A204.1 (cell line): ENCODE measurements at regions not wholly inside any gene's neighbourhood (a gene's known extent, or its start where the extent isn't known, plus 50 kb on each side); places are given as distances from the start of the nearest gene placed in this dataset.
"Not testable (repeated sequence)": the region's sequence is repeated elsewhere in the genome, so short reads cannot be mapped to it uniquely, and the experiment has no call there.

Source experiments
- FAIRE-seq: peaks from 2 replicates; lab custom pipeline; 2012; peaks lifted over from hg19 to GRCh38; lab: Jason Lieb, UNC

DNA sequence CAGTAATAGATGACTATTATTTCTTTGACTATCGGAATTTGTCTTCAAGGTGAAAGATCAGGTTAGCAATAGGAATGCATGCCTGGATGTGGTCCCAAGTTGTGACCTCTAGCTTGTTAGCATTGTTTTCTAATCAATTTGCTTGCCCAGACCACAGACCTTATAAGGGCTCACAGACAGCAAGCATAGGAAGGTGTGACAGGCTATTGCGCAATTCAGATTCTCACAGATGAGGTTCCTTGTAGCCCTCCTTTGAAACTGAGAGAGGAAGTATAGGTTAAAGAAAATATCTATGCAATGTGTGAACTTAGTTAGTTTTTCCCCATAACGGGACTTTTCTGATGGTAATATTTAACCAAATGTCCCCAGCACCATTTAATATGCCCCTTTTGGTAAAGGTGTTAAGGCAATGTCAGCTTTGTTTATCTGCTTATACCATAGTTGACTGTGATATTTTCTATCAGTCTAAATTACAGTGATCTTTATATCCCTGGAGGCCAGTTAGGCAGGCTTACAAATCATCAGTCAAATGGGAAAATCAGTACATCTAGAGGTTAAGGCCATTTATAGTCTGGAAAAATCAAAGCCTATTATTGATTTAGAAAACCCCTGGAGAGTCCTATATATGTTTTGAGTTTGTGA lies 168.1 kb upstream of the MBNL1 start:
- no peak for FAIRE-seq

DNA sequence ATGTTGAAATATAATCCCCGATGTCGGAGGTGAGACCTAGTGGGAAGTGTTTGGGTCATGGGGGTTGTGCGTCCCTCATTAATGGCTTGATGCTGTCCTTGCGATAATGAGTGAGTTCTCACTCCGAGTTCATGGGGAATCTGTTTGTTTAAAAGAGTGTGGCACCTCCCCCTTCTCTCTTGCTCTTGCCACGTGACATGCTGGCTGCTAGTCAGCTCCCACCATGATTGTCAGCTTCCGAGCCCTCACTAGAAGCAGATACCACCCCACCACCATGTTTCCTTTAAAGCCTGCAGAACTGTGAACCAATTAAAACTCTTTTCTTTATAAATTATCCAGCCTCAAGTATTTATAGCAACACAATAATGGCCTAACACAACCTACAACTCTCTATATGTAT lies 166.3 kb upstream of the MBNL1 start:
- FAIRE-seq = no peak

DNA sequence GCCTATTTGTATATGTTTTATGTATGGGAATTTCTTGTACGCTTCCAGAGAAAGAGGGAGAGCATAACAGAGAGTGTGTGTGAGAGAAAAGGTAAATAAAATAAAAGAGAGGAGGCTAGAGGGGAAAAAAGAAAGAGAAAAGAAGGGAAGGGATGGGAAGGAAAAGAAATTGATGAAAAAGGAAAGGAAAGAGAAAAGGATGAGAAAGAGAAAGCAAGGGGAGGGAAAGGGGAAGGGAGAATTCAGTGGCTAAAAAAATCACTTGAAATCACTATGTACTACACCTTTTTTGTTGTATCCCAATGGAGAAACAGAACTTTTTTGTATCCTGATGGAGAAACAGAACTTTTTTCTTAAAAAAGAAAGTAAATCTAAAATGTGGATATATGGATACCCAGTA lies 165.5 kb upstream of the MBNL1 start:
- no peak for FAIRE-seq

DNA sequence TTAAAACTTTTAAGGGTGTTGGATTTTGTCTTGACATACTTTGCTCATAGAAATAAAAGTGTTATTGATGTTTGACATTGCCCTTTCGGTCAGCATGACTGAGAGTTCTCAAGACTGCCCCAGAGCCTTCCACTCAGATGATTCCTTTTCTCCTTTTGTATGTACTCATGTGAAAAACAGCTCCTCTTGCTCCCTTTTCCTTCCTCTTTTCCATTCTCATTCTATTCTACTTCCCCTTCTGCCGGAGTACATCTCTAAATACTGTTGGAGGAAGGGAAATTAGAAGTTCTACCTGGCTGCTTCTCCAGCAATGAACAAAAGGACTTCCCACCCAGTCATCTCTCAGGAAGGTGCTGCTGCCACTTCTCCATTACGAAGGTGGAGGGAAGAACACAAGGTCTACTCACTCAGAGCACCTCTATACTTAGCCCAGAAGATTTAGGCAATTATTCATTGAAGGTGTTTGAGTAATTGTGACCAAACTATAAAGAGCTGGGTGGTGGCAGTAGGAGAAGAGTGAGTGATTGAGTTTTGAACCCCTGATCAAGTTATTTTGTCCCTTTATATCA lies 163.8 kb upstream of the MBNL1 start:
- no peak for FAIRE-seq

DNA sequence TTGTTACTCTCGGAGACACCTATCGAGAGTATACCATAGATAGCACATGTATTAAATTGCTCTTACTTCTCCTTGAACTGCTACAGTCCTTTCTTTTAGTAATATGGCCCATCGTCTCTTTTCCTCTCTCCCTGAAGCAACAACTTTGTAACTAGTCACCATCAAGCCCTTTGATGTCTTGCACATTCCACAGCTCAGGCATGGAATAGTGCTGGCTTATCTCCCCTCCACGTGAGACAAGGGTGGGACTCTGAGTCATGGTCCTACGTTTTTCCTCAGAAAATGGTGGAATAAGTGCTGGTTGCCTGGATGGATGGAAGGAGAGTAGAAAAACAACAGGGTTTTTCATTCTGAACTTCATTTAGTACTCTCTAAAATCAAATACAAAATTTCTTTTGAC lies 163.3 kb upstream of the MBNL1 start:
- FAIRE-seq = no peak

DNA sequence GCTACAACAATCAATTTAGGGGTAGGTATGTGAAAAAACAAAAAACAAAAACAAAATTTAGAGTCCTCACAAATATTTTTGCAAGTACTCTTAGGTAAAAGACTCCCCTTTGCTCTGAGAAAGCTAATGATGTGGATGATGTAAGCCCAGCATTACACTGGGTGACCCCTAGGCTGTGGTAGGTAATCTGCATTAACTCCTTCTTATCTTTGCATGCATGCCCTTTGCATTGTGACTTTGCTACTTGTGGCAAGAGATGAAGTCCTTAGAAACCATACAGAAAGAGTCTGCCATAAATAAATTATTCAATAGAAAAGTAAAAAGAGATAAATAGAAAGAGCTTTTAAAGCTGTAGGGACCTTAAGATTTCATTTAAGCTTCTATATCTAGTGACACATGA lies 159.7 kb upstream of the MBNL1 start:
- FAIRE-seq = no peak

DNA sequence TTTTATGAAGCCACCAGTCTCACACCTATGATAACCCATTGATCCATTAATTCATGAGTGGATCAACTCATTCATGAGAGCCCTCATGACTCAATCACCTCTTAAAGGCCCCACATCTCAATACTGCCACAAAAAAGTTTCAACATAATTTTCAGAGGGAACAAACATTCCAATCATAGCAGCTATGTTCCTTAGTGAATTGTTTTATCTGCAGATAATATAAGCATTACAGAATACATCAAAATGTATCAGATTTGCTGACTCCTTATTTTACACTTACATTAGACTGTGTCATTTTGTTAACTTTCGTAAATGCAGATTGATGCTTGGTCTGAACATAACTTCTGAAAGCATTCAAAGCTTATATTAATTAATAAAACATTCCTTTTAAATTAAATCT lies 155.3 kb upstream of the MBNL1 start:
- FAIRE-seq = no peak

DNA sequence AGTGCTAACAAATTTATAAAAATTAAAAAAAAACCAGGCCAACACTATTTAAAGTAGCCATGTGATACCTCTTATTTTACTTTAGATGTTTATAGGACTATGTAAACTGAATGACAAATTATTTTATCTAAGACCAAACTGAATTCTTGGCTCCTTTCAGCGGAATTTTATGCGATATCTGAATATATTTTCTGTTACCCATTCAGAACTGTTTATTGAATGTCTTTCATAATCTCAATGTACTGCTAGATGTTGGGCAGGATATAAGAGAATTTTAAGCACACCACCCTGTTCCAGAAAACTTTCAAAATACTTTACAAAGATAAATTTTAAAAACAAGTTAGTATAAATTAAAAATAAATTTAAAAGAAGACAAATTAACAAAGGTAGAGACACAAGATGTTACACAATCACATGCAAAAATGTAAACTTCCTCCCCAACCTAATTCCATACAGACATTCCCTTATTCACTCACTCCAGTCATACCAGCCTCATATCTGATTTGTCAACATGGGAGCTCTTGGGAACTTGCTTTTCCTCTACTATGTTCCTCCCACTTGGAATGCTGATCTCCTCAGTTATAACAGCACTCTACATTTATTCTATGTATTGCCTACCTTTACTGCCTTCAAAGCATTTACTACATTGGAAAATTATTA lies 154.6 kb upstream of the MBNL1 start:
- FAIRE-seq = no peak

DNA sequence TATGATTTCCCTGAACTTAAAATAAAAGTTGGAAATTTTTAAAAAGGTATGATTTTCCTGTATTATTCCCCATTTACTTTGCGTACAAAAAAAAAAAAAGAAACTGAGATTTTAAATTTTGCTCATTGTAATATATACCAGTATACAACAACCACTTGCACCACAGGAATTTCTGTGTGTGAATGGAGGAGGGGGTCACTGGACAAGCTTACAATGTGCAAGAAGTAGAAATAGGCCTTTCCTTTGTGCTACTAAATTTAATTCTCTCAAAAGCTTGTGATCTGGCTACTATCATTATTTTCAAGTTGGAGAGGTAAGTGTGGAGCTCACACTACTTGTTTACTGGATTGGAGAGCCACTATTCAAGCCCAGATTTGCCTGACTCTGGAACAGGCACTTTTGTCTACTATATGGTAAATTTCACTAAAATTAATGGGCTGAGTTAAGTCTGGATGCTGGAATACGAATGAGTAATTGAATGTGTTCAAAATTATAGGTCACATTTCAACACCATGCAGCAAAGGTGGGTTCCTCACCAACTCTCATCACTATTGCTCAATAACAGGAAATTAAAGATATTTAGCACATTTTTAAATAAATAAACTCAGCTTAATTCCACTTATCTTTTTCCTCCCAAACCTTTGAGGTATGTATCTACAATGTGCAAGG lies 148.0 kb upstream of the MBNL1 start:
- no peak for FAIRE-seq

DNA sequence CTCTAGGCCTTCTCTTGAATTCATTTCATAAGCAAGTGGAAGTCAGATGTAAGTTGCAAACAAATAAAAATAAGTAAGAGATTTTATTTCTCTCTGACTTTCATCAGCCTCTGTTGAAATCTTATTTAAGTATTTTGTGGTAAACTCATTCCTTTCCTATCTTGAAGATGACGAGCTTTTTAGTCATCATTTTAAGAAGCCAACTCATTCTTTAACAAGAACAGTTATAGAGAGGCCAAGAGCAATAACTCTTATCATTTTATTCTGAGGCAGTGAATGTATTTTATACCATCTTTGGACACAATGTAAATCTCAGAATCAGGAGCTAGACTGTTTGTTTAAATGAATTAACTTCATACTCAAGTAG lies 147.5 kb upstream of the MBNL1 start:
- no peak for FAIRE-seq

DNA sequence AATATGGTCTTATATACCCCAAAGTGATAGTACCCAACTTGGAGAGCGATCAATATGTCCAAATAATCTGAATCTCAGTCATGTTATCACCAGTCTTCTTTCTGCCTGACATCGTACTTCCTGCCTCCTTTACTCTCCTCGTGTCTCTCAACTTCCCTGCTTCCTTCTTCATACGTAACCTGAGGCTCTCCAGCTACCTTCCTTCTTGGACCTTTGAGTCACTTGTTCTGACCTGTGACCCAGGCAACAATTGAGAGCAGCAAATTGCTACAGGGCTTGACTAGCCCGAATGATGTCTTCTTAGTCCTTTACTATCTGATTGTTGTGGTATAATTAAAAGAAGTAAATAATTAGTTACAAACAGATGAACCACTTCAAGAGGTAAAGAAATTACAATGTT lies 145.9 kb upstream of the MBNL1 start:
- FAIRE-seq = no peak

DNA sequence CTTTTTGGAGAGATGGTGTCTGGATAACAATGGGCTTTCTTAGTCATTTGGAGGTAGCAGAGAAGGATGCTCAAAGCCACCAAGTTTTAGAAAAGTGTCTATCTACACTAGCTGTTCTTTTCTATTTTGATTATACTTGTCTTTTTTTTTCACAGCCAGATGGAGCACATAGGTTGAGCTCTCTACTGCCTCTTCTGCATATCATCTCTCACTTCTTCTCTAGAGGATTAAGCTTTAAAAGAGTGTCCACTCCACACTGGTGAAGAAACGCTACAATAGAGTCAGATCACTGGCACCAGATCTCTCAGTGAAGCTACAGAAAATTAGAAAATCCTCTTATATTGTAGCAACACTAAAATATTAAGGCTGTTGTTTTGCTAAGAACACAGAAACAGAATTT lies 145.3 kb upstream of the MBNL1 start:
- no peak for FAIRE-seq

DNA sequence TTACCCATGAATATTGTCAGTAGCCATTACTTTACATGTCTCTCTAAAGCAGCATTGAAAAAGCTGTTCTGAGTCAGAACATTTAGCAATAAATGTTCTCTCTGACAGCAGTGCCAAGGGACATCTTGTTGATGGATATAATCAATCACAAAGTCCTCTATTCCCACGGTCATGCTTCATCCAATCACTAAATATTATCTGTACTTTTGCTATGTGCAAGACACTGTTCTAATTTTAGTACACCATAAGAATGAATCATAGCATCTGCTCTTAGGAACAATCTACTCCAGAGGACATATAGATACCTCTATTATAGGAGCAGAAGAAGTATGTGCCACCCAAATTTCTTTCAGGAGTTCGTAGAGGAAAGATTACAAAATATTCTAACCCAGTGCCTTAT lies 142.5 kb upstream of the MBNL1 start:
- no peak for FAIRE-seq

DNA sequence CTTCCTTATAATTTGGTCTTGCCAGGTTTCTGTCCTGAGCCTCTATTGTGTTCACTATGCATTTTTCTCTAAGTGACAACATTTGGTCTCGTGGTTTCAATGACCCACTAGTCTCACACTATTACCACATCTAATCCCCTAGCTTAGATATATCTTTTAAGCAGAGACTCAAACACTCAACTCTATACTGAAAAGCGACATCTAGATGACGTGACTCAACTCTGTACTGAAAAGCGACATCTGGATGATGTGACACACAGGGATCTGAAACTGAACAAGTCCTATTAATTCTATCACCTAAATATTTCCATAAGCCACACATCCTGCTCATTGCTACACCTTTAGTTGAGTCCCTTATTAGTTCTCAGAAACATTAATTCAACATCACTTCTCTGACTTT lies 141.7 kb upstream of the MBNL1 start:
- no peak for FAIRE-seq

DNA sequence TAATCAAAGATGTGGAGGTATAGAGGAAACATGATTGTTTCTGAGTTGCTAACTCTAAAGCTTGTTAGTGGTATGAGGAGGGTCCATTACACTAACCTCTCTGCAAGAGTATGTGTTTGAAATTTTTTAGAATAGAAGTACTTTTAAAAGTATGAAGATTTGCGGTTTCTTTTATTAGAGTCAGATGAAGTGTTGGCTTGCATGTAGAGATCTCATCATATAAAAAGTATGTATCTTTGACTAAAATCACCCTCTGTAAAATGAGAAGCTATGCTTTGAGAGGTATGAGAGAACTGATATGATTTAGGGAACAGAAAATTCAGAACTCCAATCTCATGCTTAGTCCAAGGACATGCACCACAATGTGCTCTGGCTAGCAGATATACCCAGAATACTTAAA lies 140.4 kb upstream of the MBNL1 start:
- no peak for FAIRE-seq

DNA sequence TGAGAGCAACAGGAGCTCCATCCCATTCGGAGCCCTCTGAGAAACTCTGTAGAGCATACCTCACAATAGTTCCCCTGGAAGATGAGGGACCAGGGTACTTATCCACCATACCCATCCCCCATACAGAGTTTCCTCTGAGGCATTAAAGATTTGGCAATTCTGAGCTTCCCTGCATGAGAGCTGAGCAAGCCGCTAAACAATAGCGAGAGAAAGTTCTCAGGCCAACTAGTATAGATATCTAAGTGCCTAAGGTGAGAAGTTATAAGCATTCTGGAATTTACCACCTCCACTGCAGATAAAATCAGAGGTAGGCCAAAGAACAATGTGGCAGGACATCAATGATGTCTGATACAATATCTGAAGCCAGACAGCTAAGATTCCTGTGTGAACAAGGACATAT lies 129.1 kb upstream of the MBNL1 start:
- no peak for FAIRE-seq

DNA sequence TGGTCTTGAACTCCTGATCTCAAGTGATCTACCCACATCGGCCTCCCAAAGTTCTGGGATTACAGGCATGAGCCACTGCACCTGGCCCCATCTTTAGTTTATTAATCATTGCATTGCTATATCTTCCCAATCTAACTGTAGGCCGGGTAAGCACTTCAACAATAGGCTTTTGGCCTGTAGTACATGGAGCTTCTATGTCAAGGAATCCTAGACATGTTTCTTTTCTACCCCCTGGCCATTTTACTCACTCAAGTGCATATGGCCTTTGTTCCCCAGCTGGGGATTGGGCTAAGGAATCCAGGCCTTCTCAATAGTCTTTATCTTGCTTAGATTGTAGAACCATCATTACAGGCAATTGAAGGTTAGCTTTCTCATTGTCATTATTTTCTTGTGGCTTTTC lies 122.3 kb upstream of the MBNL1 start:
- FAIRE-seq = no peak

DNA sequence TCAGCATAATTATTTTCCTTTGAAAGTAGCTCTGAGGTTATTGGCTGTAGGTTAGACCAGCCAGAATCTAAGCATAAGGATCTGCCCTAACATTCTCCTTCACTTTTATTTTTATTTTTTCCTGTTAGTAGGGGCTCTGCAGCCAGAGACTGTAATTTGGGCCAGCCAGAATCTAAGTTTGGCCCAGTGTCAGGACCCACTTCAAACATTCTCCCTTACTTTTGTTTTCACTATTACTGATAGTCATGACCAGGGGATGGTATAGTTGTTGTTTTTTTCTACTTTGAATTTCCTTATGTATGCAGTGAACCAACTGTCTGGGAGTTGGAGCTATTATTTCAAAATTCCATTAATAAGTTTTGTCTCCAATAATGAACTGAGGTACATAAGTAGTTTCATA lies 121.0 kb upstream of the MBNL1 start:
- FAIRE-seq = no peak

DNA sequence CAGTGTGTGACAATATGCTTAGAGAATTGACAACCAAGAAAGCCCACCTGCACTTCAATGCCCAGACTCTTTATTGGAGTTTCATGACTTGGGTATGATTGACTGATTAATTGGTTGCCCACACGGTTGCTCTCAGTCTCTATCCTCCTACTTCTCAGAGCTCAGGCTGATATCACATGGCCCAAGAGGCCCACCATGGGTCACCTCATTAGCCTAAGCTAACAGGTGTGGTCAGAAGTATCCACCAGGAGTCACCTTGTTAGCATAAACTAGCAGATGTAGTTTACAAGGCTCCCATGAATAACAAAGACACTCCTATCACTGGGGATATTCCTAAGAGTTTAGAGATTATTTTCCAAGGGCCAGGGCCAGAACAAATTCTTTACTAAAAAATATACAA lies 120.2 kb upstream of the MBNL1 start:
- FAIRE-seq = no peak

DNA sequence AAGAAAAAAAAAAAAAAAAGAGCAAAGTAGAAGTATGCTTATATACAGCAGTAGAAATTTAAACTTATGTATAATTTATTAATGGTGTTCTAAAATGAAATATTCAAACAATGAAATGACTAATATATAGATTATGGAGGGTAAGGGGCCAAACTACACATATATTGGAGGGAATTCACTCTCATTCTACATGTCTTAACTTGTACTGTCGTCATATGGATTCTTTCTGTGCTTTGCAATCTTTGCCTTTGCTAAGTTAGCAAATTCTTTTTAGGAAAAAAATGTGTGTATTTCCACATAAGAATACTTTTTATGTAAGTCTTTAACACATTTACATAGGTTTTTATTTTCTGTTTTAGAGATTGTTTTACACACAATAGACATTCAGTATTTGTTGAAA lies 118.9 kb upstream of the MBNL1 start:
- FAIRE-seq = peak; percentile 54

DNA sequence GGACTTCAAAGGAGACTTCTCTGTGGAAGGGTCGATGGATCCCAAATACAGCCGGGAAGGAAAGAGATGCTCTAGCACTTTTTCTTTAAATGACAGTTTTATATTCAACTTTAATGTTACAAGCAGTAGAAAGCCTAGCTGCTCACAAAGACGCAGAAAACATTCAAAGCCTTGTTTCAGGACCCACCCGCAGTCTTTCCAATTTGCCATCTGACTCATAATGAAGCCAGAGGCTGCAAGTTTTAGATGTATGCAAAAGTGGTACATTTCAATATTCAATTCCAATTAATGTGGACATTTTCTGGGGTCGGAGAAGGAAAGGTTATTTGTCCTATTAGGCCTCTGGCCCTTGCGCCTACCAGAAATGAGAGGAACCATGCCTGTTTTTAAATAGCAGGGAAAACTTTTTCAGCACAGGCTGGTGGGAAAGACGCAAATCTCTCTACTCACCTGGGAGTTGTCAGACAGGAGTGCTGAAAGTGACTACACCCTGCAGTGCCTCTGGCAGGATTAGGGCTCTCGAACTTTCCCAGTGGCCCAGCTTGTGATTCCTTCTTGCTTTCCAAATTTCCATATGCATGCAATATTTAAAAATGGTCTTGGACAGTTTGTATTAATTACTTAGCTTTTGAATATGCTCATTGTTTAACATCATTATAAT lies 117.4 kb upstream of the MBNL1 start:
- no peak for FAIRE-seq

DNA sequence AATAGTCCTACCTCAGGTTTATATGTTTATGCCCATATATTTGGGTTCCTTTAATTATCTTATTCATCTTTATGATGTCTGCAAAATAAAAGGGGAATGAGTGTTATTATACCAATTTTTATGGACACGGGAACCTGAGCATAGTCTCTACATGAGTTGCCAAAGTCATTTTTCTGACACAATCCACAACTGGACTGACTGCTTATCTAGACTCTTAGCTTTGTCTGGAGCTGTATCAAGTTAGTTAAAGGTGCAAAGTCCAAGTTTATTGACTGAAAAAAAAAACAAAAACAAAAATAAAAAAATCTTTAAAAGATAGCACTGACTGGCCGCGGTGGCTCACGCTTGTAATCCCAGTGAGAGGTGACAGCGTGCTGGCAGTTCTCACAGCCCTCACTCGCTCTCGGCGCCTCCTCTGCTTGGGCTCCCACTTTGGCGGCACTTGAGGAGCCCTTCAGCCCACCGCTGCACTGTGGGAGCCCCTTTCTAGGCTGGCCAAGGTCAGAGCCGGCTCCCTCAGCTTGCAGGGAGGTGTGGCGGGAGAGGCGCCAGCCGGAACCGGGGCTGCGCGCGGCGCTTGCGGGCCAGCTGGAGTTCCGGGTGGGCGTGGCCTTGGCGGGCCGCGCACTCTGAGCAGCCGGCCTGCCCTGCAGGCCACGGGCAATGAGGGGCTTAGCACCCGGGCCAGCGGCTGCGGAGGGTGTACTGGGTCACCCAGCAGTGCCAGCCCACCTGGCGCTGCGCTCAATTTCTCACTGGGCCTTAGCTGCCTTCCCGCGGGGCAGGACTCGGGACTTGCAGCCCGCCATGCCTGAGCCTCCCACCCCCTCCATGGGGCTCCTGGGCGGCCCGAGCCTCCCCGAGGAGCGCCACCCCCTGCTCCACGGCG lies 116.6 kb upstream of the MBNL1 start:
- FAIRE-seq = not testable (repeated sequence)
